GM18511 (cell line): ENCODE measurements at regions not wholly inside any gene's neighbourhood (a gene's known extent, or its start where the extent isn't known, plus 50 kb on each side); places are given as distances from the start of the nearest gene placed in this dataset.

Source experiments
- ATAC-seq: cut with Tn5 transposase; IDR thresholded peaks from one replicate; pipeline ENCODE4 v1.9.1; 2021; ENCODE audit warnings: mild to moderate bottlenecking, moderate library complexity; ENCODE audit not compliant: unreplicated experiment

GRCh38 chr12:66848967-66849366 lies 170.1 kb upstream of the GRIP1 start:
- ATAC-seq = no peak

- no peak for ATAC-seq
Observed at GRCh38 chr12:66851134-66851533, 172.3 kb upstream of the GRIP1 start.

GRCh38 chr12:66852091-66852490 lies 173.2 kb upstream of the GRIP1 start:
- ATAC-seq = no peak

- no peak for ATAC-seq
Observed at GRCh38 chr12:66852765-66853164, 173.9 kb upstream of the GRIP1 start.

GRCh38 chr12:66859751-66860440 lies 181.0 kb upstream of the GRIP1 start:
- no peak for ATAC-seq

GRCh38 chr12:66860752-66861750 lies 182.2 kb upstream of the GRIP1 start:
- ATAC-seq = peak; percentile 91

- ATAC-seq = no peak
Observed at GRCh38 chr12:66862356-66862985, 183.6 kb upstream of the GRIP1 start.

GRCh38 chr12:66863276-66863675 lies 184.4 kb upstream of the GRIP1 start:
- no peak for ATAC-seq

GRCh38 chr12:66877925-66878324 lies 199.0 kb upstream of the GRIP1 start:
- no peak for ATAC-seq

- ATAC-seq = no peak
Observed at GRCh38 chr12:66879409-66879808, 200.5 kb upstream of the GRIP1 start.

GRCh38 chr12:66881386-66881785 lies 202.5 kb upstream of the GRIP1 start:
- ATAC-seq = no peak

- no peak for ATAC-seq
Observed at GRCh38 chr12:66884091-66884490, 205.2 kb upstream of the GRIP1 start.

- ATAC-seq = no peak
Observed at GRCh38 chr12:66885115-66885875, 206.4 kb upstream of the GRIP1 start.

- no peak for ATAC-seq
Observed at GRCh38 chr12:66896797-66897196, 217.9 kb upstream of the GRIP1 start.

- no peak for ATAC-seq
Observed at GRCh38 chr12:66898700-66899469, 220.0 kb upstream of the GRIP1 start.

- ATAC-seq = no peak
Observed at GRCh38 chr12:66899588-66899987, 220.7 kb upstream of the GRIP1 start.

- no peak for ATAC-seq
Observed at GRCh38 chr12:66900616-66901015, 221.7 kb upstream of the GRIP1 start.

GRCh38 chr12:66901138-66901932 lies 222.5 kb upstream of the GRIP1 start:
- peak; percentile 96 for ATAC-seq

- ATAC-seq = no peak
Observed at GRCh38 chr12:66902020-66902419, 223.1 kb upstream of the GRIP1 start.
